Trophoblast cell (in vitro differentiated cells and primary cell): ENCODE measurements at regions not wholly inside any gene's neighbourhood (a gene's known extent, or its start where the extent isn't known, plus 50 kb on each side); places are given as distances from the start of the nearest gene placed in this dataset.

Experiments
- DNase-seq, 2 donors: peaks; one replicate each; pipeline ENCODE4 v3.0.0-alpha.2; 2016
- H2AFZ ChIP-seq: 2 replicates; pipeline ENCODE4 v1.6.1; 2013; ENCODE audit warnings: low read length, moderate library complexity, mild to moderate bottlenecking; ENCODE audit not compliant: insufficient read depth, poor library complexity
- H2AK5ac ChIP-seq: 2 replicates; pipeline ENCODE4 v1.6.1; 2013; ENCODE audit warnings: mild to moderate bottlenecking, low read length
- H2BK120ac ChIP-seq: 2 replicates; pipeline ENCODE4 v1.6.1; 2013; ENCODE audit warnings: low read length, mild to moderate bottlenecking, moderate library complexity; ENCODE audit not compliant: insufficient read depth, poor library complexity
- H2BK12ac ChIP-seq: 2 replicates; pipeline ENCODE4 v1.6.1; 2013; ENCODE audit warnings: mild to moderate bottlenecking, low read length, moderate library complexity
- H2BK5ac ChIP-seq: 2 replicates; pipeline ENCODE4 v1.6.1; 2013; ENCODE audit warnings: low read length, low read depth, moderate library complexity, mild to moderate bottlenecking; ENCODE audit not compliant: poor library complexity
- H3K14ac ChIP-seq: 2 replicates; pipeline ENCODE4 v1.6.1; 2013; ENCODE audit warnings: mild to moderate bottlenecking, low read length
- H3K18ac ChIP-seq: 2 replicates; pipeline ENCODE4 v1.6.1; 2013; ENCODE audit warnings: mild to moderate bottlenecking, low read length
- H3K23ac ChIP-seq: 2 replicates; pipeline ENCODE4 v1.6.1; 2013; ENCODE audit warnings: low read length
- H3K27ac ChIP-seq: 2 replicates; pipeline ENCODE4 v1.5.1; 2013; ENCODE audit warnings: low read depth, mild to moderate bottlenecking, inconsistent platforms, low read length, moderate library complexity
- H3K27me3 ChIP-seq: 2 replicates; pipeline ENCODE4 v1.6.1; 2013; ENCODE audit warnings: inconsistent platforms, mild to moderate bottlenecking, low read length, moderate library complexity; ENCODE audit not compliant: insufficient read depth
- H3K36me3 ChIP-seq, 2 experiments: 1 replicate in 1 of 2; 2 replicates in 1 of 2; pipeline ENCODE4 v1.6.1; 2013; ENCODE audit warnings: low read length in 2 of 2, mild to moderate bottlenecking in 2 of 2, moderate library complexity in 1 of 2; ENCODE audit not compliant: insufficient read depth in 2 of 2, control insufficient read depth in 1 of 2
- H3K4ac ChIP-seq: 2 replicates; pipeline ENCODE4 v1.6.1; 2013; ENCODE audit warnings: low read depth, mild to moderate bottlenecking, low read length, moderate library complexity
- H3K4me1 ChIP-seq, 2 experiments: 1 replicate in 1 of 2; 2 replicates in 1 of 2; pipeline ENCODE4 v1.6.1; 2013; ENCODE audit warnings: low read length in 2 of 2, mild to moderate bottlenecking in 2 of 2, moderate library complexity in 1 of 2; ENCODE audit not compliant: insufficient read depth in 2 of 2, control insufficient read depth in 1 of 2
- H3K4me2 ChIP-seq: 2 replicates; pipeline ENCODE4 v1.6.1; 2013; ENCODE audit warnings: inconsistent platforms, mild to moderate bottlenecking, low read length, moderate library complexity
- H3K4me3 ChIP-seq: 2 replicates; pipeline ENCODE4 v1.5.1; 2013; ENCODE audit warnings: mild to moderate bottlenecking, low read depth, low read length, inconsistent platforms
- H3K79me1 ChIP-seq: one replicate; pipeline ENCODE4 v1.6.1; 2013; ENCODE audit warnings: low read length
- H3K79me2 ChIP-seq: 2 replicates; pipeline ENCODE4 v1.6.1; 2013; ENCODE audit warnings: low read length, mild to moderate bottlenecking; ENCODE audit not compliant: control insufficient read depth, insufficient read depth, poor library complexity
- H3K9ac ChIP-seq: 2 replicates; pipeline ENCODE4 v1.6.1; 2013; ENCODE audit warnings: mild to moderate bottlenecking, low read length
- H3K9me3 ChIP-seq: 2 replicates; pipeline ENCODE4 v1.6.1; 2013; ENCODE audit warnings: low read depth, mild to moderate bottlenecking, control low read depth, inconsistent platforms, low read length; ENCODE audit not compliant: insufficient read depth
- H4K12ac ChIP-seq: 2 replicates; pipeline ENCODE4 v1.6.1; 2013; ENCODE audit warnings: low read depth, mild to moderate bottlenecking, low read length, moderate library complexity
- H4K8ac ChIP-seq: 2 replicates; pipeline ENCODE4 v1.6.1; 2013; ENCODE audit warnings: low read depth, mild to moderate bottlenecking, low read length, moderate library complexity
- H4K91ac ChIP-seq: one replicate; pipeline ENCODE4 v1.6.1; 2013; ENCODE audit warnings: low read depth, mild to moderate bottlenecking, low read length, moderate library complexity
- WGBS: extraction: QIAGEN DNeasy Blood & Tissue Kit; methylation state at CpG from one replicate; pipeline ENCODE4 v1.1.7; 2013; ENCODE audit warnings: missing lambda C conversion rate; ENCODE audit not compliant: insufficient read length, insufficient coverage; ENCODE audit errors: extremely low coverage; 5-methylcytosine and 5-hydroxymethylcytosine counted together

DNA sequence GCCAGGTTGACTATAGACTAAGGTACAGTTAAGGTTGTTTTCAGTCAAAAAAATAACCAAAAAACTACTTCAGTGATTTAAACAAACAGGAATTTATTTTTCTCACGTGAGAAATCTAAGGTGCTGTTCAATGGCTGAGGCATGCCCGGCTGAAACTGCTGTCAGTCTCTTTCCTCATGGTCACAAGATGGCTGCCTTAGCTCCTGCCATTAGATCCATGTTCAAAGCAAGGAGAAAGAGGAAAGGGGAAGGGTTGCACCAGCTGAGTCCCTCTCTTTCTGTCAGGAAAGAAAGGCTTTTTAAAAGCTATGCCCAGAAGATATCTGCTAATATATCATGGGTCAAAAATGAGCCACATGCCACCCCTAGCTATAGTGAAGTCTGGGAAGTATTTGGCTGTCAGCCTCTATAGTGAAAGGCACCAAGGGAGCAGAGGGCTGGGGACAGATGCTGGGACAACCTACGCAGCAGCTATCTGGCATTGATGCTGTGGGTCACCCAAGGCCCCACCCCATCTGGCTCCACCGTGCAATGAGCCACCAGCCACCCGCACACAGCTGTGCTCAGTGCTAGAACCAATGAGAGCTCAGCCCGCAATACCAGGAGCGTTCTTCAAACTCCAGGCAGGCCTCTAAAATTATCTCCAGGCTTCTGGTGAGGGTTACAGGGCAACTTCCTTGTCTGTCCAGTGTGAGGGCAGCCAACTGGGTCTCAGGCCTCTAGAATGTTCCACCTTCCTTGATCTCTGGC lies 64.7 kb upstream of the GATA2 start:
- Histone ChIP-seq H4K91ac (no peak overlapping the region), H3K23ac (no peak overlapping the region), H2BK5ac (no peak overlapping the region), H2AFZ (no peak overlapping the region), H3K4me1 (peaks cover 0 to 5% of the 10 kb centered on the region in 2 experiments), H3K4ac (no peak overlapping the region), H3K4me2 (no peak overlapping the region), H3K27ac (no peak overlapping the region), H3K18ac (no peak overlapping the region), H3K79me2 (no peaks in the 10 kb centered on the region), H4K12ac (no peak overlapping the region), H3K14ac (no peak overlapping the region), H3K9me3 (peaks cover 2% of the 10 kb centered on the region), H3K4me3 (no peak overlapping the region), H3K79me1 (no peaks in the 10 kb centered on the region), H2BK120ac (no peak overlapping the region), H3K27me3 (peaks cover 9% of the 10 kb centered on the region), H3K9ac (no peak overlapping the region), H4K8ac (no peak overlapping the region), H2AK5ac (no peak overlapping the region), H2BK12ac (no peak overlapping the region), H3K36me3 (no peaks in the 10 kb centered on the region)
- no CpG with 5 or more reads among the region's 7 CpGs for WGBS
- peak; percentile 91 to 93 for DNase-seq

DNA sequence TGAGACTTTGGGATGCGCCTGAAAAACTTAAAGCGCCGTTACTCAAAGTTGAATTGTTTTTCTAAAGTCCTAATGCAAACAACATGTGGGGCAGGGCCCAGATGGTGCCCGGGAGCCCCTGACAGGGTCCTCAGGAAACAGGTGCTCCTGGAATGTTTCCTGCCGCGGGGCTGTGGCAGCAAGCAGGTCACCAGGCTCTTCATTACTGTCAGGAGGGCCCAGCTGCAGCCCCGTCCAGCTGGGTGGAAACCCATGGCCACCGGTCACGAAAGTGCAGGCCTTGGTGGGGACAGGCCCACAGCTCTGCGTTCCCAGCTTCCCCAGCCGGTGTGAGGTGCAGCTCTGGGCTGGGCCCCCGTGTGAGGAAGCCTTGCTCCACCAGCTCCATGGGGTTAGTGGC lies 63.9 kb upstream of the GATA2 start:
- H4K12ac ChIP-seq = no peak overlapping the region
- H2AFZ ChIP-seq = no peak overlapping the region
- peaks cover 0 to 5% of the 10 kb centered on the region in 2 experiments for H3K4me1 ChIP-seq
- H3K9me3 ChIP-seq = peaks cover 2% of the 10 kb centered on the region
- no peak overlapping the region for H3K14ac ChIP-seq
- no peak for DNase-seq
- no peak overlapping the region for H3K4ac ChIP-seq
- H3K36me3 ChIP-seq = no peaks in the 10 kb centered on the region
- H4K91ac ChIP-seq = no peak overlapping the region
- H2AK5ac ChIP-seq = no peak overlapping the region
- H3K27me3 ChIP-seq = peaks cover 9% of the 10 kb centered on the region
- H4K8ac ChIP-seq = no peak overlapping the region
- no peak overlapping the region for H3K18ac ChIP-seq
- H3K4me2 ChIP-seq = no peak overlapping the region
- H3K79me2 ChIP-seq = no peaks in the 10 kb centered on the region
- no peak overlapping the region for H2BK5ac ChIP-seq
- no peak overlapping the region for H2BK120ac ChIP-seq
- H3K23ac ChIP-seq = no peak overlapping the region
- no CpG with 5 or more reads among the region's 12 CpGs for WGBS
- no peaks in the 10 kb centered on the region for H3K79me1 ChIP-seq
- no peak overlapping the region for H3K9ac ChIP-seq
- H3K4me3 ChIP-seq = no peak overlapping the region
- no peak overlapping the region for H3K27ac ChIP-seq
- no peak overlapping the region for H2BK12ac ChIP-seq

- peaks cover 2% of the 10 kb centered on the region for H3K9me3 ChIP-seq
- H3K27me3 ChIP-seq = peaks cover 9% of the 10 kb centered on the region
- H4K91ac ChIP-seq = no peak overlapping the region
- no peak overlapping the region for H4K8ac ChIP-seq
- no peak overlapping the region for H3K9ac ChIP-seq
- H3K79me2 ChIP-seq = no peaks in the 10 kb centered on the region
- WGBS = no CpG with 5 or more reads among the region's 10 CpGs
- H3K14ac ChIP-seq = no peak overlapping the region
- no peak overlapping the region for H2AFZ ChIP-seq
- no peak overlapping the region for H2AK5ac ChIP-seq
- no peak overlapping the region for H3K18ac ChIP-seq
- H3K23ac ChIP-seq = no peak overlapping the region
- H3K4ac ChIP-seq = no peak overlapping the region
- H3K27ac ChIP-seq = no peak overlapping the region
- H3K4me3 ChIP-seq = no peak overlapping the region
- no peak overlapping the region for H2BK5ac ChIP-seq
- no peak overlapping the region for H3K4me2 ChIP-seq
- H2BK120ac ChIP-seq = no peak overlapping the region
- no peak overlapping the region for H4K12ac ChIP-seq
- H2BK12ac ChIP-seq = no peak overlapping the region
- peak in 1 of 2 donors; percentile 44 for DNase-seq
- peaks cover 0 to 5% of the 10 kb centered on the region in 2 experiments for H3K4me1 ChIP-seq
- H3K36me3 ChIP-seq = no peaks in the 10 kb centered on the region
- H3K79me1 ChIP-seq = no peaks in the 10 kb centered on the region
Measured at GRCh38 chr3:128556384-128556783, 63.4 kb upstream of the GATA2 start.

DNA sequence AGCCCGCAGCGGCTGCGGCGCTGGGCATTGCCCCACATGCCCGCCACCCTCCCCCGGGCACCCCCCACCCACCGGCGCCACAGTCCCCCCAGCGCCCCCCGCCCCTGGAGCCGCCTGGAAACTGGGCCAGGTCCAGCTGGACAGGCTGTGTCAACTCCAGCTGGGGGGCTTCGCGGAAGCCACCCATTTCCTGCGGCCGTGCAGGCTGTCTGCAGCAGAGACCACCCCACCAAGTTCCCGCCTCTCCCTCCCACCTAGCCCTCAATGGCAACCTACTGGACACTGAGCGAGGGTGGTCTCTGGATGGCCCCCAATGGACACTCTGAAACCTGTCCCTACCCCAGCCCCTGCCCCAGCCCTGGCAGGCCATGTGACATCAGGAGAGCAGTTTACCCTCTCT lies 62.8 kb upstream of the GATA2 start:
- H3K4me1 ChIP-seq = peaks cover 0 to 5% of the 10 kb centered on the region in 2 experiments
- no peaks in the 10 kb centered on the region for H3K79me2 ChIP-seq
- no peak overlapping the region for H2AFZ ChIP-seq
- H3K4me3 ChIP-seq = no peak overlapping the region
- no peak overlapping the region for H3K4me2 ChIP-seq
- no peaks in the 10 kb centered on the region for H3K36me3 ChIP-seq
- H3K79me1 ChIP-seq = no peaks in the 10 kb centered on the region
- no CpG with 5 or more reads among the region's 17 CpGs for WGBS
- H4K91ac ChIP-seq = no peak overlapping the region
- no peak overlapping the region for H4K8ac ChIP-seq
- DNase-seq = no peak
- H3K14ac ChIP-seq = no peak overlapping the region
- H3K4ac ChIP-seq = no peak overlapping the region
- H2BK120ac ChIP-seq = no peak overlapping the region
- no peak overlapping the region for H3K9ac ChIP-seq
- no peak overlapping the region for H3K23ac ChIP-seq
- no peak overlapping the region for H3K27ac ChIP-seq
- H2BK12ac ChIP-seq = no peak overlapping the region
- H2AK5ac ChIP-seq = no peak overlapping the region
- H3K27me3 ChIP-seq = peaks cover 9% of the 10 kb centered on the region
- H4K12ac ChIP-seq = no peak overlapping the region
- no peak overlapping the region for H3K18ac ChIP-seq
- no peak overlapping the region for H2BK5ac ChIP-seq
- peaks cover 2% of the 10 kb centered on the region for H3K9me3 ChIP-seq
